ENCODE measurements at regions not wholly inside any gene's neighbourhood (a gene's known extent, or its start where the extent isn't known, plus 50 kb on each side); places are given as distances from the start of the nearest gene placed in this dataset.

DNA sequence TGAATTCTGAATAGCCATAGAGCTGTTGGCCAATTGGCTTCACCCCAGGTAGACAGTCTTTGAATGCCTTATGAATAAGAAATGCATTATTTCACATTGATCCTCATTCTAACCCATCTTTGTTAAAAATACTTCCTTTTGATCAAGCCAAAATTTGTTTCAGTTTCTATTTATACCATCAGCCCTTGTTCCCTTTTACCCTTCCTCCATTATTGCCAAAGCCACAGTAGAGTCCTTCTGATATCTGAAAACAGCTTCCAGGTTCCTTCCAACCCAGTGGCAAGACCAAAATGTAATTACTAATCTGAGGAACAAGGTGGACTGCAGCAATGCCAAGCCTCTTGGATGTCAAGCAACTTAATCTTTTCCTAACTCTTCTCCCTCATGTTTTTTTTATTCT, 458.8 kb downstream of the BUD13 start:
- DNase-seq (ENCODE audit: low read depth in 1 of 2, low spot score in 1 of 2) = no peak
- ChIA-PET POLR2A (no interaction called here), CTCF (interaction anchor here (0.6 to 1.0 kb wide), 2 partner anchors 38 to 198 kb away, joined by 3 read pairs; no protein-coding TSS in a partner anchor)
- TF ChIP-seq JUN (IDR thresholded peaks at IDR 0.05) = no peak
- TF ChIP-seq ESRRA (IDR thresholded peaks at IDR 0.05; ENCODE audit: borderline replicate concordance, low read length) = no peak
- TF ChIP-seq, protein P1, sequence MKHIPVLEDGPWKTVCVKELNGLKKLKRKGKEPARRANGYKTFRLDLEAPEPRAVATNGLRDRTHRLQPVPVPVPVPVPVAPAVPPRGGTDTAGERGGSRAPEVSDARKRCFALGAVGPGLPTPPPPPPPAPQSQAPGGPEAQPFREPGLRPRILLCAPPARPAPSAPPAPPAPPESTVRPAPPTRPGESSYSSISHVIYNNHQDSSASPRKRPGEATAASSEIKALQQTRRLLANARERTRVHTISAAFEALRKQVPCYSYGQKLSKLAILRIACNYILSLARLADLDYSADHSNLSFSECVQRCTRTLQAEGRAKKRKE (CRISPR knock-in tag; IDR thresholded peaks at IDR 0.05; ENCODE audit: low read depth) = no peak
- TF ChIP-seq, protein P2, sequence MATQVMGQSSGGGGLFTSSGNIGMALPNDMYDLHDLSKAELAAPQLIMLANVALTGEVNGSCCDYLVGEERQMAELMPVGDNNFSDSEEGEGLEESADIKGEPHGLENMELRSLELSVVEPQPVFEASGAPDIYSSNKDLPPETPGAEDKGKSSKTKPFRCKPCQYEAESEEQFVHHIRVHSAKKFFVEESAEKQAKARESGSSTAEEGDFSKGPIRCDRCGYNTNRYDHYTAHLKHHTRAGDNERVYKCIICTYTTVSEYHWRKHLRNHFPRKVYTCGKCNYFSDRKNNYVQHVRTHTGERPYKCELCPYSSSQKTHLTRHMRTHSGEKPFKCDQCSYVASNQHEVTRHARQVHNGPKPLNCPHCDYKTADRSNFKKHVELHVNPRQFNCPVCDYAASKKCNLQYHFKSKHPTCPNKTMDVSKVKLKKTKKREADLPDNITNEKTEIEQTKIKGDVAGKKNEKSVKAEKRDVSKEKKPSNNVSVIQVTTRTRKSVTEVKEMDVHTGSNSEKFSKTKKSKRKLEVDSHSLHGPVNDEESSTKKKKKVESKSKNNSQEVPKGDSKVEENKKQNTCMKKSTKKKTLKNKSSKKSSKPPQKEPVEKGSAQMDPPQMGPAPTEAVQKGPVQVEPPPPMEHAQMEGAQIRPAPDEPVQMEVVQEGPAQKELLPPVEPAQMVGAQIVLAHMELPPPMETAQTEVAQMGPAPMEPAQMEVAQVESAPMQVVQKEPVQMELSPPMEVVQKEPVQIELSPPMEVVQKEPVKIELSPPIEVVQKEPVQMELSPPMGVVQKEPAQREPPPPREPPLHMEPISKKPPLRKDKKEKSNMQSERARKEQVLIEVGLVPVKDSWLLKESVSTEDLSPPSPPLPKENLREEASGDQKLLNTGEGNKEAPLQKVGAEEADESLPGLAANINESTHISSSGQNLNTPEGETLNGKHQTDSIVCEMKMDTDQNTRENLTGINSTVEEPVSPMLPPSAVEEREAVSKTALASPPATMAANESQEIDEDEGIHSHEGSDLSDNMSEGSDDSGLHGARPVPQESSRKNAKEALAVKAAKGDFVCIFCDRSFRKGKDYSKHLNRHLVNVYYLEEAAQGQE (IDR thresholded peaks at IDR 0.05) = no peak
- TF ChIP-seq RAD21 (conservative IDR thresholded peaks at IDR 0.05 in 1 of 2, IDR thresholded peaks at IDR 0.05 in 1 of 2) = no peak
- TF ChIP-seq JUNB (IDR thresholded peaks at IDR 0.05) = no peak
- no peak for TF ChIP-seq CHD4 (IDR thresholded peaks at IDR 0.05; ENCODE audit: borderline replicate concordance)
- TF ChIP-seq BHLHE40 (IDR thresholded peaks at IDR 0.05; ENCODE audit: low read depth, low read length) = no peak
- no peak for TF ChIP-seq EHF (CRISPR knock-in tag; IDR thresholded peaks at IDR 0.05)
- TF ChIP-seq, protein P3, sequence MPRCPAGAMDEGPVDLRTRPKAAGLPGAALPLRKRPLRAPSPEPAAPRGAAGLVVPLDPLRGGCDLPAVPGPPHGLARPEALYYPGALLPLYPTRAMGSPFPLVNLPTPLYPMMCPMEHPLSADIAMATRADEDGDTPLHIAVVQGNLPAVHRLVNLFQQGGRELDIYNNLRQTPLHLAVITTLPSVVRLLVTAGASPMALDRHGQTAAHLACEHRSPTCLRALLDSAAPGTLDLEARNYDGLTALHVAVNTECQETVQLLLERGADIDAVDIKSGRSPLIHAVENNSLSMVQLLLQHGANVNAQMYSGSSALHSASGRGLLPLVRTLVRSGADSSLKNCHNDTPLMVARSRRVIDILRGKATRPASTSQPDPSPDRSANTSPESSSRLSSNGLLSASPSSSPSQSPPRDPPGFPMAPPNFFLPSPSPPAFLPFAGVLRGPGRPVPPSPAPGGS (IDR thresholded peaks at IDR 0.05) = no peak
- TF ChIP-seq HOXA7 (CRISPR knock-in tag; IDR thresholded peaks at IDR 0.05) = no peak
- TF ChIP-seq, protein P4, sequence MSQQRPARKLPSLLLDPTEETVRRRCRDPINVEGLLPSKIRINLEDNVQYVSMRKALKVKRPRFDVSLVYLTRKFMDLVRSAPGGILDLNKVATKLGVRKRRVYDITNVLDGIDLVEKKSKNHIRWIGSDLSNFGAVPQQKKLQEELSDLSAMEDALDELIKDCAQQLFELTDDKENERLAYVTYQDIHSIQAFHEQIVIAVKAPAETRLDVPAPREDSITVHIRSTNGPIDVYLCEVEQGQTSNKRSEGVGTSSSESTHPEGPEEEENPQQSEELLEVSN (IDR thresholded peaks at IDR 0.05; ENCODE audit: borderline replicate concordance, low read depth) = no peak
- TF ChIP-seq TP53 (CRISPR knock-in tag; IDR thresholded peaks at IDR 0.05) = no peak
- no peak for TF ChIP-seq RCOR1 (IDR thresholded peaks at IDR 0.05; ENCODE audit: low read depth, low read length)
- no peaks in the 10 kb centered on the region for H3K4me1 ChIP-seq
- no peaks in the 10 kb centered on the region for H3K9me3 ChIP-seq
- H3K4me3 ChIP-seq = no peak overlapping the region
- FAIRE-seq = no peak
- ATAC-seq = no peak
- H3K27ac ChIP-seq = no peak overlapping the region
- no peak overlapping the region for H3K4me2 ChIP-seq

DNA sequence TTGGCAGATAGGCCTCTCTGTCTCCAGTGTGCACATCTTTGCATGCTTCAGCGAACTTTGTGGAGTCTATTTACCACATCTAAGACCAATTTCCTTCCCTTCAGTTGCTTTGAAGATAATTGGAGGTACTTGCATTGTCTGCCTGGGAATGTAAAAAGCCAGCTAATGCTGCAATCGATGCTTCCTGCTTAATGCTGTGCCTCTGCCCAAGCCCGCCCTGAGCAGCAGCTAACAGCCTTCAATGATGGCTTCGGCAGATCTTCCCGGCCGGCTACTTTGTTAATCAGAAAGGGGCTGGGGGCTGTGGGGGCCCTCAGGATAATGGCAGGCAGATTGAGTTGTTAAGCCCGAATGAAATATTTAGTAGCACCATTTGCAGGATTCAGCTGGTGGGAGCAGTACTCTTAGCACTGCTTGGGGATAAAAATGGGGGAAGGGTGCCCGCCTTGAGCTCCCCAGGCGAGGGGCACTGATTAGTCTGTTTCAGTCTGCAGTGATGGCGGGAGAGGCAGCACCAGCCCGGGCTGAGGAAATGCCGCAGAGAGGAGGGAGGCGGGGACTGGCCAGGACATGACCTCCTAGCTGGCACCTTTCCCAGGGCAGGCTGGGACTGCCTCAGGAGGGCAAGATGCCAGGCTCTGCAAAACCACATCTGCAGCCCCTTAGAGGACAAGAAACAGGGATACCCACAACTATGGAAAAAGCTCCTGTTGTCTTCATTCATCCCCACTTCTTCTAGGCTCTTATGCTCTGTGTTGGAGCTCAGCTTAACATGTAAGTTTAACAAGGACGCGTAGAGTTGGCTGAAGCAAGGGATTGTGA, 460.0 kb downstream of the BUD13 start:
- H3K4me2 ChIP-seq = peak overlapping the region; percentile 32; the same call in 1 of the 3 replicates
- 18% methylated on average over 10 of the region's 15 CpGs for WGBS (ENCODE audit: missing lambda C conversion rate)

DNA sequence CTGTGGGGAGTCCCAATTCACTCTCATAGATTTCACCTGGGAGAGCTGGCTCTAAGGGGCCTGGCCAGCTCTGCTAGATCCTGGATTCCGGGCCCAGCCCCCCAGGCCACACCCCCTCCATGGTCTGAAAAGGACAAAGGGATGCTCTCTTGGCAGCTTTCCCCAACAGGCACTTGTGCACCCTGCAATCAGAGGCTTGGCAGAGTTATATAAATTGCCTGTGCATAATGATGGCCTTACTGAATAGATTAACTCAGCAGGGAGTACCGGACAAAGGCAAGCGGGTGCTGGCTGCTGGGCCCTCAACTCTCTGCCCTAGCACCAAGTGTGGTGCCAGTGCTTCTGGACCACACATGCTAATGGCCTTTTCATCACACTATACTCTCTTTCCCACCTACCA, 461.6 kb downstream of the BUD13 start:
- Histone ChIP-seq H3K9me3 (no peaks in the 10 kb centered on the region), H3K4me3 (no peak overlapping the region), H3K27ac (no peak overlapping the region), H3K4me1 (no peaks in the 10 kb centered on the region), H3K4me2 (no peak overlapping the region)
- no peak for FAIRE-seq
- ChIA-PET CTCF (no interaction called here), POLR2A (no interaction called here)
- WGBS (ENCODE audit: missing lambda C conversion rate) = 36% methylated on average over 2 of the region's 3 CpGs
- no peak for DNase-seq (ENCODE audit: low read depth in 1 of 2, low spot score in 1 of 2)
- TF ChIP-seq ESRRA (IDR thresholded peaks at IDR 0.05; ENCODE audit: borderline replicate concordance, low read length) = no peak
- no peak for TF ChIP-seq CHD2 (IDR thresholded peaks at IDR 0.05; ENCODE audit: low read length, partially characterized antibody)
- TF ChIP-seq, protein P5, sequence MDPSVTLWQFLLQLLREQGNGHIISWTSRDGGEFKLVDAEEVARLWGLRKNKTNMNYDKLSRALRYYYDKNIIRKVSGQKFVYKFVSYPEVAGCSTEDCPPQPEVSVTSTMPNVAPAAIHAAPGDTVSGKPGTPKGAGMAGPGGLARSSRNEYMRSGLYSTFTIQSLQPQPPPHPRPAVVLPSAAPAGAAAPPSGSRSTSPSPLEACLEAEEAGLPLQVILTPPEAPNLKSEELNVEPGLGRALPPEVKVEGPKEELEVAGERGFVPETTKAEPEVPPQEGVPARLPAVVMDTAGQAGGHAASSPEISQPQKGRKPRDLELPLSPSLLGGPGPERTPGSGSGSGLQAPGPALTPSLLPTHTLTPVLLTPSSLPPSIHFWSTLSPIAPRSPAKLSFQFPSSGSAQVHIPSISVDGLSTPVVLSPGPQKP (IDR thresholded peaks at IDR 0.05; ENCODE audit: low read depth, low read length) = no peak
- TF ChIP-seq CBX2 (IDR thresholded peaks at IDR 0.05; ENCODE audit: borderline replicate concordance, low read depth) = no peak
- TF ChIP-seq HOXA7 (CRISPR knock-in tag; IDR thresholded peaks at IDR 0.05) = no peak
- no peak for TF ChIP-seq MYC (IDR thresholded peaks at IDR 0.05; ENCODE audit: borderline replicate concordance, low read length)
- no peak for TF ChIP-seq HOXB13 (CRISPR knock-in tag; IDR thresholded peaks at IDR 0.05; ENCODE audit: low read depth)
- TF ChIP-seq RAD21 (conservative IDR thresholded peaks at IDR 0.05 in 1 of 2, IDR thresholded peaks at IDR 0.05 in 1 of 2) = no peak
- TF ChIP-seq HDAC2 (IDR thresholded peaks at IDR 0.05) = no peak
- ATAC-seq = no peak

More for the DNA sequence above, 460.0 kb downstream of the BUD13 start:
- CTCF ChIA-PET = interaction anchor here (1.0 to 1.4 kb wide), 2 partner anchors 9 to 37 kb away, joined by 3 to 4 read pairs; no protein-coding TSS in a partner anchor
- no peaks in the 10 kb centered on the region for H3K9me3 ChIP-seq
- FAIRE-seq (no peak), DNase-seq (ENCODE audit: low read depth in 1 of 2, low spot score in 1 of 2) (peak in 1 of 2 experiments; percentile 4), ATAC-seq (peak in 1 of 2 experiments; percentile 59; a peak in 2 of 6 replicates)
- TF ChIP-seq TP53 (CRISPR knock-in tag; IDR thresholded peaks at IDR 0.05) = no peak
- no peak for TF ChIP-seq CBX8 (IDR thresholded peaks at IDR 0.05)
- POLR2A ChIA-PET = no interaction called here
- H3K4me1 ChIP-seq = no peaks in the 10 kb centered on the region
- H3K4me3 ChIP-seq = no peak overlapping the region
- H3K27ac ChIP-seq = no peak overlapping the region
